PC-9 (cell line): ENCODE measurements at regions not wholly inside any gene's neighbourhood (a gene's known extent, or its start where the extent isn't known, plus 50 kb on each side); places are given as distances from the start of the nearest gene placed in this dataset.

ENCODE experiments used
- EZH2 ChIP-seq: fragments of 200-600 bp; sonication (generic); IDR thresholded peaks from 2 replicates; pipeline ENCODE4 v1.8.0; 2017; ENCODE audit warnings: antibody characterized with exemption, low read depth
- TF ChIP-seq, protein P1 (sequence below): fragments of 200-600 bp; sonication (generic); conservative IDR thresholded peaks from 2 replicates; pipeline ENCODE4 v1.6.1; 2017; ENCODE audit warnings: mixed run types, antibody characterized with exemption, mild to moderate bottlenecking, moderate library complexity

GRCh38 chr10:37623506-37623905 is 233.9 kb downstream of the ZNF248 start:
- TF ChIP-seq, protein P1, sequence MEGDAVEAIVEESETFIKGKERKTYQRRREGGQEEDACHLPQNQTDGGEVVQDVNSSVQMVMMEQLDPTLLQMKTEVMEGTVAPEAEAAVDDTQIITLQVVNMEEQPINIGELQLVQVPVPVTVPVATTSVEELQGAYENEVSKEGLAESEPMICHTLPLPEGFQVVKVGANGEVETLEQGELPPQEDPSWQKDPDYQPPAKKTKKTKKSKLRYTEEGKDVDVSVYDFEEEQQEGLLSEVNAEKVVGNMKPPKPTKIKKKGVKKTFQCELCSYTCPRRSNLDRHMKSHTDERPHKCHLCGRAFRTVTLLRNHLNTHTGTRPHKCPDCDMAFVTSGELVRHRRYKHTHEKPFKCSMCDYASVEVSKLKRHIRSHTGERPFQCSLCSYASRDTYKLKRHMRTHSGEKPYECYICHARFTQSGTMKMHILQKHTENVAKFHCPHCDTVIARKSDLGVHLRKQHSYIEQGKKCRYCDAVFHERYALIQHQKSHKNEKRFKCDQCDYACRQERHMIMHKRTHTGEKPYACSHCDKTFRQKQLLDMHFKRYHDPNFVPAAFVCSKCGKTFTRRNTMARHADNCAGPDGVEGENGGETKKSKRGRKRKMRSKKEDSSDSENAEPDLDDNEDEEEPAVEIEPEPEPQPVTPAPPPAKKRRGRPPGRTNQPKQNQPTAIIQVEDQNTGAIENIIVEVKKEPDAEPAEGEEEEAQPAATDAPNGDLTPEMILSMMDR: no peak
- no peak for TF ChIP-seq EZH2
